Mesothelial cell of epicardium (in vitro differentiated cells): ENCODE measurements at regions not wholly inside any gene's neighbourhood (a gene's known extent, or its start where the extent isn't known, plus 50 kb on each side); places are given as distances from the start of the nearest gene placed in this dataset.

ENCODE experiments used
- DNase-seq, 2 experiments: peaks; one replicate each; pipeline ENCODE4 v3.0.0; 2021; ENCODE audit warnings: low spot score in 2 of 2; ENCODE audit not compliant: unreplicated experiment in 2 of 2
- H3K27ac Mint-ChIP-seq: 2 replicates; pipeline ENCODE4 v1.8.0; 2021; ENCODE audit warnings: mixed read lengths
- H3K27me3 Mint-ChIP-seq: 2 replicates; pipeline ENCODE4 v1.8.0; 2021; ENCODE audit warnings: low read depth, mixed read lengths
- H3K36me3 Mint-ChIP-seq: 2 replicates; pipeline ENCODE4 v1.8.0; 2021; ENCODE audit warnings: mixed read lengths
- H3K4me1 Mint-ChIP-seq: 2 replicates; pipeline ENCODE4 v1.8.0; 2021; ENCODE audit warnings: mixed read lengths
- H3K4me3 Mint-ChIP-seq: 2 replicates; pipeline ENCODE4 v1.8.0; 2021; ENCODE audit warnings: mild to moderate bottlenecking, moderate library complexity, mixed read lengths
- H3K9me3 Mint-ChIP-seq: 2 replicates; pipeline ENCODE4 v1.8.0; 2021; ENCODE audit warnings: mixed read lengths
- CTCF ChIP-seq: fragments of 200-600 bp; sonication (generic); IDR thresholded peaks from one replicate; pipeline ENCODE4 v1.5.0; 2021; ENCODE audit warnings: antibody characterized with exemption; ENCODE audit not compliant: unreplicated experiment

GRCh38 chr18:68114989-68115388 lies 598.5 kb upstream of the DSEL start:
- no peaks in the 10 kb centered on the region for H3K4me1 Mint-ChIP-seq
- no peak for DNase-seq
- TF ChIP-seq CTCF: no peak
- no peaks in the 10 kb centered on the region for H3K36me3 Mint-ChIP-seq
- no peaks in the 10 kb centered on the region for H3K27me3 Mint-ChIP-seq
- H3K9me3 Mint-ChIP-seq: no peaks in the 10 kb centered on the region
- H3K27ac Mint-ChIP-seq: no peak overlapping the region
- no peak overlapping the region for H3K4me3 Mint-ChIP-seq

- TF ChIP-seq CTCF: no peak
- Mint-ChIP-seq H3K9me3 (no peaks in the 10 kb centered on the region), H3K4me1 (no peaks in the 10 kb centered on the region), H3K27ac (no peak overlapping the region), H3K27me3 (no peaks in the 10 kb centered on the region), H3K36me3 (no peaks in the 10 kb centered on the region), H3K4me3 (no peak overlapping the region)
- no peak for DNase-seq
Measured at GRCh38 chr18:68104036-68104435, 587.5 kb upstream of the DSEL start.

DNA sequence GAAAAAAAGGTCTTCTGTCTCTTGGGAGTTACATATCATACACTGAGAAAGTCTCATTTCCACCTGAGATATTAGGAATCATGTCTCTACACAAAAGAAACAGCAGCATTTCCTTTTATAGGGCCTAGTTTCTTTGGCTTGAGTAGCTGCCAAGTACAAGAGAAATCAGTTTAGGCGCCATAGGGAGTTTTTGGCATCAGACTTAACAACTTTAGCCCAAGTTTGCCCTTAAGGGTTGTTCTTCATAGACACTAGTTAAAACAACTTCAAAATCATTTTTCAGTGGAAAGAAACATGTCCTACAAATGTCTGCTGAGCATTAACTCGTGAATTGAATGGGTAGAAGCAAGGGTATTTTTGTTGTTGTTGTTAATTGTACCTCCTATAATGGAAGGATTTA lies 587.0 kb upstream of the DSEL start:
- Mint-ChIP-seq H3K36me3 (no peaks in the 10 kb centered on the region), H3K4me3 (no peak overlapping the region), H3K4me1 (no peaks in the 10 kb centered on the region), H3K27ac (no peak overlapping the region), H3K9me3 (no peaks in the 10 kb centered on the region), H3K27me3 (no peaks in the 10 kb centered on the region)
- TF ChIP-seq CTCF: no peak
- no peak for DNase-seq

- no peak for DNase-seq
- no peaks in the 10 kb centered on the region for H3K36me3 Mint-ChIP-seq
- H3K4me3 Mint-ChIP-seq: no peak overlapping the region
- no peaks in the 10 kb centered on the region for H3K4me1 Mint-ChIP-seq
- no peak for TF ChIP-seq CTCF
- H3K27ac Mint-ChIP-seq: no peak overlapping the region
- no peaks in the 10 kb centered on the region for H3K9me3 Mint-ChIP-seq
- H3K27me3 Mint-ChIP-seq: no peaks in the 10 kb centered on the region
Measured at GRCh38 chr18:68102117-68102516, 585.6 kb upstream of the DSEL start.

DNA sequence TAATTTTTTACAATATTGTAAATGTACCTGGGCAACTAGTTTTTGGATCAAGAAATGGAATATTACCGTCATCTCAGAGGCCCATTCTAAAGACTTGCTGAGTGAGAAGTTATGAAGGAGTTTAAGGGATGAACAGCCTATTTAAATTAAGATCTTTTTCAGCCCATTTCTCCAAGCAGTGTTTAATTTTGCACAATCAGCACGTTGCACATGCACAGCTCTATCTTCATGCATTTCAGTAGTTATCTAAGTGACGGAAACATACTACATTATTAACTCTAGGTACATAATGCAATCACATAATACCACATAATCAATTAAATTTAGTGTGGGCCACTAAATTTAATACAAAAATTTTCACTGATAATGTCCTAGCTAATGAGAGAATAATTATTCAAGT lies 582.1 kb upstream of the DSEL start:
- Mint-ChIP-seq H3K27me3 (no peaks in the 10 kb centered on the region), H3K36me3 (no peaks in the 10 kb centered on the region), H3K4me1 (no peaks in the 10 kb centered on the region), H3K4me3 (no peak overlapping the region), H3K27ac (no peak overlapping the region), H3K9me3 (no peaks in the 10 kb centered on the region)
- no peak for TF ChIP-seq CTCF
- DNase-seq: no peak

DNA sequence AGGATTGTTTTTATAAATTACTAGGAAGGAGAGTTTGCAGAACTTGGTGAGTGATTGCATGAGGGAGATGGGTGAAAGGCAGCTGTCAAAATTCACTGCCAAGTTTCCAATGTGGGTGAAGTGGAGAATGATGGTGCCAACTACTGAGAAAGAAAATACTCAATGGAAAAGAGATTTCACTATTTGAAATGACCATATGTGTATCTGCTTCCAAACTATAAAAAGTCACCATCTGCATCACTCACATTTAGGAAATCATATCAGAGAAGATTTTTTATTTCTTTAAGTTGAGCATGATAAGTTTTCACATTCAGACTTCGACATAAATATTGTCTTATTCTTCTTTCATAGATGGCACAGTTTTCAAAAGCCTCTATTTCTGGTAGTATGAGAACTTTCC lies 570.0 kb upstream of the DSEL start:
- no peak for DNase-seq
- H3K4me3 Mint-ChIP-seq: no peak overlapping the region
- no peak overlapping the region for H3K27ac Mint-ChIP-seq
- H3K36me3 Mint-ChIP-seq: no peaks in the 10 kb centered on the region
- H3K4me1 Mint-ChIP-seq: no peaks in the 10 kb centered on the region
- H3K9me3 Mint-ChIP-seq: no peaks in the 10 kb centered on the region
- no peaks in the 10 kb centered on the region for H3K27me3 Mint-ChIP-seq
- no peak for TF ChIP-seq CTCF
